NCI-H2081 (cell line): ENCODE measurements at regions not wholly inside any gene's neighbourhood (a gene's known extent, or its start where the extent isn't known, plus 50 kb on each side); places are given as distances from the start of the nearest gene placed in this dataset.

Experiments used
- DNase-seq, 2 experiments: peaks; one replicate each; lab custom pipeline; 2025; lab: John Stamatoyannopoulos, UW

GRCh38 chr2:121897335-121897970 is 142.0 kb downstream of the TSN start:
- peak; percentile 25 to 55 for DNase-seq

- no peak for DNase-seq
Measured at GRCh38 chr2:121898483-121898882, 143.0 kb downstream of the TSN start.

GRCh38 chr2:121900391-121900790 is 144.9 kb downstream of the TSN start:
- DNase-seq: no peak

GRCh38 chr2:121902171-121902591 is 146.7 kb downstream of the TSN start:
- DNase-seq: no peak

- no peak for DNase-seq
Measured at GRCh38 chr2:121902616-121903015, 147.2 kb downstream of the TSN start.

- no peak for DNase-seq
Measured at GRCh38 chr2:121903037-121903689, 147.7 kb downstream of the TSN start.

- DNase-seq: no peak
Measured at GRCh38 chr2:121904656-121905055, 149.2 kb downstream of the TSN start.

- DNase-seq: no peak
Measured at GRCh38 chr2:121905201-121905600, 149.8 kb downstream of the TSN start.

GRCh38 chr2:121906170-121906569 is 150.7 kb downstream of the TSN start:
- DNase-seq: no peak

- peak; percentile 64 to 89 for DNase-seq
Measured at GRCh38 chr2:121907928-121908327, 152.5 kb downstream of the TSN start.

- DNase-seq: no peak
Measured at GRCh38 chr2:121910139-121910538, 154.7 kb downstream of the TSN start.

GRCh38 chr2:121911036-121911435 is 155.6 kb downstream of the TSN start:
- DNase-seq: no peak

- DNase-seq: no peak
Measured at GRCh38 chr2:121917143-121917542, 161.7 kb downstream of the TSN start.

- DNase-seq: no peak
Measured at GRCh38 chr2:121918231-121918630, 162.8 kb downstream of the TSN start.

GRCh38 chr2:121919803-121920202 is 164.4 kb downstream of the TSN start:
- DNase-seq: no peak

- no peak for DNase-seq
Measured at GRCh38 chr2:121925466-121925865, 170.0 kb downstream of the TSN start.

GRCh38 chr2:121943285-121943684 is 187.8 kb downstream of the TSN start:
- no peak for DNase-seq

GRCh38 chr2:121944072-121944831 is 188.8 kb downstream of the TSN start:
- no peak for DNase-seq

GRCh38 chr2:121947674-121948073 is 192.2 kb downstream of the TSN start:
- no peak for DNase-seq

GRCh38 chr2:121949271-121949670 is 193.8 kb downstream of the TSN start:
- DNase-seq: peak in 1 of 2 experiments; percentile 40

- peak; percentile 56 to 70 for DNase-seq
Measured at GRCh38 chr2:121955426-121955825, 200.0 kb downstream of the TSN start.

GRCh38 chr2:121955872-121956271 is 200.4 kb downstream of the TSN start:
- no peak for DNase-seq

GRCh38 chr2:121960251-121960650 is 204.8 kb downstream of the TSN start:
- DNase-seq: no peak
